HUES6 (cell line): ENCODE measurements at regions not wholly inside any gene's neighbourhood (a gene's known extent, or its start where the extent isn't known, plus 50 kb on each side); places are given as distances from the start of the nearest gene placed in this dataset.

Experiments
- H3K27ac ChIP-seq: 2 replicates; pipeline ENCODE4 v1.7.0; 2013; ENCODE audit warnings: low read depth, mild to moderate bottlenecking, low read length, inconsistent platforms
- H3K27me3 ChIP-seq: 2 replicates; pipeline ENCODE4 v1.6.1; 2013; ENCODE audit warnings: low read length; ENCODE audit not compliant: control insufficient read depth, insufficient read depth
- H3K36me3 ChIP-seq: 2 replicates; pipeline ENCODE4 v1.6.1; 2013; ENCODE audit warnings: low read length; ENCODE audit not compliant: control insufficient read depth, insufficient read depth
- H3K4me1 ChIP-seq: 2 replicates; pipeline ENCODE4 v1.6.1; 2013; ENCODE audit warnings: low read length; ENCODE audit not compliant: control insufficient read depth, insufficient read depth
- H3K4me3 ChIP-seq: 2 replicates; pipeline ENCODE4 v1.5.1; 2013; ENCODE audit warnings: low read depth, low read length
- H3K9ac ChIP-seq: one replicate; pipeline ENCODE4 v1.6.1; 2013; ENCODE audit warnings: mild to moderate bottlenecking, low read length
- H3K9me3 ChIP-seq: 2 replicates; pipeline ENCODE4 v1.6.1; 2013; ENCODE audit warnings: low read depth, low read length; ENCODE audit not compliant: control insufficient read depth, insufficient read depth

GRCh38 chr9:134978272-134978671 lies 60.6 kb upstream of the FCN1 start:
- Histone ChIP-seq H3K9me3 (no peaks in the 10 kb centered on the region), H3K36me3 (no peaks in the 10 kb centered on the region), H3K4me1 (peaks cover 25% of the 10 kb centered on the region), H3K27ac (no peak overlapping the region), H3K9ac (no peak overlapping the region), H3K27me3 (no peaks in the 10 kb centered on the region), H3K4me3 (no peak overlapping the region)

- Histone ChIP-seq H3K9ac (no peak overlapping the region), H3K27me3 (no peaks in the 10 kb centered on the region), H3K4me1 (peaks cover 8% of the 10 kb centered on the region), H3K36me3 (no peaks in the 10 kb centered on the region), H3K4me3 (no peak overlapping the region), H3K9me3 (no peaks in the 10 kb centered on the region), H3K27ac (no peak overlapping the region)
These were observed 62.8 kb upstream of the FCN1 start for GRCh38 chr9:134980516-134980915.

GRCh38 chr9:134980991-134981390 lies 63.3 kb upstream of the FCN1 start:
- no peak overlapping the region for H3K27ac ChIP-seq
- no peaks in the 10 kb centered on the region for H3K36me3 ChIP-seq
- H3K4me3 ChIP-seq = no peak overlapping the region
- peaks cover 6% of the 10 kb centered on the region; the same call in 1 of the 2 replicates for H3K4me1 ChIP-seq
- H3K9ac ChIP-seq = no peak overlapping the region
- no peaks in the 10 kb centered on the region for H3K27me3 ChIP-seq
- H3K9me3 ChIP-seq = 0 out of 2 replicates have a peak, but pooled peaks cover 2% of the 10 kb centered on the region

- no peaks in the 10 kb centered on the region for H3K36me3 ChIP-seq
- no peaks in the 10 kb centered on the region for H3K27me3 ChIP-seq
- H3K4me1 ChIP-seq = 0 out of 2 replicates have a peak, but pooled peaks cover 6% of the 10 kb centered on the region
These were observed 64.1 kb upstream of the FCN1 start for GRCh38 chr9:134981829-134982228.

GRCh38 chr9:134982311-134982710 lies 64.6 kb upstream of the FCN1 start:
- Histone ChIP-seq H3K9me3 (peaks cover 11% of the 10 kb centered on the region), H3K27me3 (no peaks in the 10 kb centered on the region), H3K9ac (no peak overlapping the region), H3K4me1 (0 out of 2 replicates have a peak, but pooled peaks cover 6% of the 10 kb centered on the region), H3K4me3 (no peak overlapping the region), H3K27ac (no peak overlapping the region), H3K36me3 (no peaks in the 10 kb centered on the region)

More at GRCh38 chr9:134981829-134982228, 64.1 kb upstream of the FCN1 start:
- H3K9me3 ChIP-seq = peaks cover 6% of the 10 kb centered on the region
- H3K27ac ChIP-seq = no peak overlapping the region
- H3K4me3 ChIP-seq = no peak overlapping the region
- H3K9ac ChIP-seq = no peak overlapping the region

GRCh38 chr9:134983074-134983473 lies 65.4 kb upstream of the FCN1 start:
- Histone ChIP-seq H3K4me1 (0 out of 2 replicates have a peak, but pooled peaks cover 6% of the 10 kb centered on the region), H3K9ac (no peak overlapping the region), H3K27me3 (no peaks in the 10 kb centered on the region), H3K36me3 (no peaks in the 10 kb centered on the region), H3K4me3 (no peak overlapping the region), H3K9me3 (peaks cover 18% of the 10 kb centered on the region), H3K27ac (no peak overlapping the region)

GRCh38 chr9:134983506-134984371 lies 66.0 kb upstream of the FCN1 start:
- no peak overlapping the region for H3K9ac ChIP-seq

GRCh38 chr9:134984372-134985265 lies 66.9 kb upstream of the FCN1 start:
- Histone ChIP-seq H3K27ac (no peak overlapping the region), H3K4me3 (no peak overlapping the region), H3K27me3 (no peaks in the 10 kb centered on the region), H3K36me3 (no peaks in the 10 kb centered on the region), H3K9me3 (peaks cover 21% of the 10 kb centered on the region), H3K9ac (no peak overlapping the region), H3K4me1 (0 out of 2 replicates have a peak, but pooled peaks cover 6% of the 10 kb centered on the region)

More at GRCh38 chr9:134983506-134984371, 66.0 kb upstream of the FCN1 start:
- Histone ChIP-seq H3K4me1 (0 out of 2 replicates have a peak, but pooled peaks cover 6% of the 10 kb centered on the region), H3K4me3 (no peak overlapping the region), H3K27ac (no peak overlapping the region), H3K36me3 (no peaks in the 10 kb centered on the region), H3K9me3 (peaks cover 18% of the 10 kb centered on the region), H3K27me3 (no peaks in the 10 kb centered on the region)

- H3K36me3 ChIP-seq = no peaks in the 10 kb centered on the region
These were observed 67.7 kb upstream of the FCN1 start for GRCh38 chr9:134985451-134985850.

GRCh38 chr9:134986957-134987356 lies 69.2 kb upstream of the FCN1 start:
- peaks cover 21% of the 10 kb centered on the region for H3K9me3 ChIP-seq
- H3K27ac ChIP-seq = no peak overlapping the region
- no peaks in the 10 kb centered on the region for H3K36me3 ChIP-seq
- 0 out of 2 replicates have a peak, but pooled peaks cover 6% of the 10 kb centered on the region for H3K4me1 ChIP-seq
- H3K4me3 ChIP-seq = no peak overlapping the region
- H3K9ac ChIP-seq = no peak overlapping the region
- H3K27me3 ChIP-seq = no peaks in the 10 kb centered on the region

More at GRCh38 chr9:134985451-134985850, 67.7 kb upstream of the FCN1 start:
- no peak overlapping the region for H3K27ac ChIP-seq
- H3K4me3 ChIP-seq = no peak overlapping the region
- no peak overlapping the region for H3K9ac ChIP-seq
- H3K4me1 ChIP-seq = 0 out of 2 replicates have a peak, but pooled peaks cover 6% of the 10 kb centered on the region
- H3K9me3 ChIP-seq = peaks cover 21% of the 10 kb centered on the region
- H3K27me3 ChIP-seq = no peaks in the 10 kb centered on the region
